ENCODE measurements at regions not wholly inside any gene's neighbourhood (a gene's known extent, or its start where the extent isn't known, plus 50 kb on each side); places are given as distances from the start of the nearest gene placed in this dataset.

DNA sequence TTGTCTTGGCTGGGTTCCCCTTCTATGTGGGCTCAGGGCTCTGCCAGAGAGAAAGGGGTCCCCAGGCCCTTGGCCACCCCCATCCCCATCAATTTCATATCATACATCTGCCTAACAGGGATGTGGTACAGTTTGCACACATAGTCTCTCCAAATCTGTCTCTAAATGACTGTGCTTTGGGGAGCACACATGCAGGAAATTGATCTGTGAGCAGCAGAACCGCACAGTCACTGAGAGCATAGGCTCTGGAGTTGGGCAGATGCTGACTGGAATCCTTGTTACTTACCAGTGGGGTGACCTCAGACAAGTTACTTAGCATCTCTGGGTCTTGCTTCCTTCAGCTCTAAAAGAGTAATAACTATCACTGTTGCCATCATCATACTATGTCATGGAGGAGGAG lies 273.9 kb downstream of the ABHD5 start:
- no peaks in the 10 kb centered on the region for H4K20me1 ChIP-seq (ENCODE audit: insufficient read depth)
- no peaks in the 10 kb centered on the region for H3K9me2 ChIP-seq (ENCODE audit: insufficient read depth, low read length)
- peaks cover 5% of the 10 kb centered on the region for H3F3A ChIP-seq (ENCODE audit: insufficient read depth, low read length, poor library complexity, severe bottlenecking)
- no peak overlapping the region for H3K9ac ChIP-seq (ENCODE audit: low read length)
- no peaks in the 10 kb centered on the region for H3K27me3 ChIP-seq (ENCODE audit: insufficient read depth, low read depth, low read length)
- H3K36me3 ChIP-seq (ENCODE audit: insufficient read depth, low read length), result no peaks in the 10 kb centered on the region
- H2AFZ ChIP-seq (ENCODE audit: low read depth, low read length), result no peak overlapping the region
- TF ChIP-seq EP300 (conservative IDR thresholded peaks at IDR 0.05; ENCODE audit: poor library complexity, severe bottlenecking) (no peak), SMC3 (conservative IDR thresholded peaks at IDR 0.05; ENCODE audit: poor library complexity) (no peak), TAF1 (IDR thresholded peaks at IDR 0.05; ENCODE audit: low read depth) (no peak), RAD21 (conservative IDR thresholded peaks at IDR 0.05) (no peak), MXI1 (conservative IDR thresholded peaks at IDR 0.05; ENCODE audit: poor library complexity, severe bottlenecking) (no peak), POLR2AphosphoS5 (IDR thresholded peaks at IDR 0.05) (no peak), EZH2 (IDR thresholded peaks at IDR 0.05; ENCODE audit: borderline replicate concordance, insufficient read depth, low read length, poor library complexity, severe bottlenecking) (no peak)
- TF ChIP-seq, protein P1, sequence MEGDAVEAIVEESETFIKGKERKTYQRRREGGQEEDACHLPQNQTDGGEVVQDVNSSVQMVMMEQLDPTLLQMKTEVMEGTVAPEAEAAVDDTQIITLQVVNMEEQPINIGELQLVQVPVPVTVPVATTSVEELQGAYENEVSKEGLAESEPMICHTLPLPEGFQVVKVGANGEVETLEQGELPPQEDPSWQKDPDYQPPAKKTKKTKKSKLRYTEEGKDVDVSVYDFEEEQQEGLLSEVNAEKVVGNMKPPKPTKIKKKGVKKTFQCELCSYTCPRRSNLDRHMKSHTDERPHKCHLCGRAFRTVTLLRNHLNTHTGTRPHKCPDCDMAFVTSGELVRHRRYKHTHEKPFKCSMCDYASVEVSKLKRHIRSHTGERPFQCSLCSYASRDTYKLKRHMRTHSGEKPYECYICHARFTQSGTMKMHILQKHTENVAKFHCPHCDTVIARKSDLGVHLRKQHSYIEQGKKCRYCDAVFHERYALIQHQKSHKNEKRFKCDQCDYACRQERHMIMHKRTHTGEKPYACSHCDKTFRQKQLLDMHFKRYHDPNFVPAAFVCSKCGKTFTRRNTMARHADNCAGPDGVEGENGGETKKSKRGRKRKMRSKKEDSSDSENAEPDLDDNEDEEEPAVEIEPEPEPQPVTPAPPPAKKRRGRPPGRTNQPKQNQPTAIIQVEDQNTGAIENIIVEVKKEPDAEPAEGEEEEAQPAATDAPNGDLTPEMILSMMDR (IDR thresholded peaks at IDR 0.05; ENCODE audit: poor library complexity, severe bottlenecking), result no peak
- TF ChIP-seq, protein P2, sequence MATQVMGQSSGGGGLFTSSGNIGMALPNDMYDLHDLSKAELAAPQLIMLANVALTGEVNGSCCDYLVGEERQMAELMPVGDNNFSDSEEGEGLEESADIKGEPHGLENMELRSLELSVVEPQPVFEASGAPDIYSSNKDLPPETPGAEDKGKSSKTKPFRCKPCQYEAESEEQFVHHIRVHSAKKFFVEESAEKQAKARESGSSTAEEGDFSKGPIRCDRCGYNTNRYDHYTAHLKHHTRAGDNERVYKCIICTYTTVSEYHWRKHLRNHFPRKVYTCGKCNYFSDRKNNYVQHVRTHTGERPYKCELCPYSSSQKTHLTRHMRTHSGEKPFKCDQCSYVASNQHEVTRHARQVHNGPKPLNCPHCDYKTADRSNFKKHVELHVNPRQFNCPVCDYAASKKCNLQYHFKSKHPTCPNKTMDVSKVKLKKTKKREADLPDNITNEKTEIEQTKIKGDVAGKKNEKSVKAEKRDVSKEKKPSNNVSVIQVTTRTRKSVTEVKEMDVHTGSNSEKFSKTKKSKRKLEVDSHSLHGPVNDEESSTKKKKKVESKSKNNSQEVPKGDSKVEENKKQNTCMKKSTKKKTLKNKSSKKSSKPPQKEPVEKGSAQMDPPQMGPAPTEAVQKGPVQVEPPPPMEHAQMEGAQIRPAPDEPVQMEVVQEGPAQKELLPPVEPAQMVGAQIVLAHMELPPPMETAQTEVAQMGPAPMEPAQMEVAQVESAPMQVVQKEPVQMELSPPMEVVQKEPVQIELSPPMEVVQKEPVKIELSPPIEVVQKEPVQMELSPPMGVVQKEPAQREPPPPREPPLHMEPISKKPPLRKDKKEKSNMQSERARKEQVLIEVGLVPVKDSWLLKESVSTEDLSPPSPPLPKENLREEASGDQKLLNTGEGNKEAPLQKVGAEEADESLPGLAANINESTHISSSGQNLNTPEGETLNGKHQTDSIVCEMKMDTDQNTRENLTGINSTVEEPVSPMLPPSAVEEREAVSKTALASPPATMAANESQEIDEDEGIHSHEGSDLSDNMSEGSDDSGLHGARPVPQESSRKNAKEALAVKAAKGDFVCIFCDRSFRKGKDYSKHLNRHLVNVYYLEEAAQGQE (IDR thresholded peaks at IDR 0.05; ENCODE audit: borderline replicate concordance), result no peak
- no peak overlapping the region for H3K4me2 ChIP-seq (ENCODE audit: low read length)
- no peak overlapping the region for H3K4me3 ChIP-seq (ENCODE audit: low read length)
- H3K9me3 ChIP-seq (ENCODE audit: low read length), result no peaks in the 10 kb centered on the region
- no peaks in the 10 kb centered on the region for H3K79me2 ChIP-seq (replicated peaks; ENCODE audit: insufficient read depth, low read length)
- no peak overlapping the region for H3K27ac ChIP-seq (ENCODE audit: low read length)

DNA sequence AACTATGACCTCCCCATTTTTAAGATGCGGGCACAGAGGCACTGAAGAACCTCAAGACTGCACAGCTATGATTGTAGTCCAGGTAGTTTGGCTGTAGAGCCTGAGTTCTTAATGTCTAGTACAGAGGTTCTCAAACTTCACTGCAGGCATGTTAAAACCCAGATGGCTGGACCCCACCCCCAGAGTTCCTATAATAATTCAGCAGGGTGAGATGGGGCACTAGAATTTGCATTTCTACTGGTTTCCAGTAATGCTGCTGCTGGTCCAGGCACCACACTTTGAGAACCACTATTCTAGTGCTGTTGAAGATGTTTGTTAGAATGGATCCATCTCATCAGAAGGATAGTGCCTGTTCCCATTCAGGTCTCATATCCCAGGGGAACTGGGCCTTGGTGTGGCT lies 274.9 kb downstream of the ABHD5 start:
- Histone ChIP-seq H3K9ac (ENCODE audit: low read length) (no peak overlapping the region), H2AFZ (ENCODE audit: low read depth, low read length) (no peak overlapping the region), H3F3A (ENCODE audit: insufficient read depth, low read length, poor library complexity, severe bottlenecking) (peaks cover 5% of the 10 kb centered on the region), H3K9me2 (ENCODE audit: insufficient read depth, low read length) (no peaks in the 10 kb centered on the region), H3K27ac (ENCODE audit: low read length) (peak overlapping the region; percentile 82), H3K4me2 (ENCODE audit: low read length) (no peak overlapping the region), H3K79me2 (replicated peaks; ENCODE audit: insufficient read depth, low read length) (no peaks in the 10 kb centered on the region), H3K27me3 (ENCODE audit: insufficient read depth, low read depth, low read length) (no peaks in the 10 kb centered on the region), H3K36me3 (ENCODE audit: insufficient read depth, low read length) (no peaks in the 10 kb centered on the region), H3K9me3 (ENCODE audit: low read length) (no peaks in the 10 kb centered on the region), H4K20me1 (ENCODE audit: insufficient read depth) (no peaks in the 10 kb centered on the region), H3K4me3 (ENCODE audit: low read length) (peak overlapping the region; percentile 48)
- no peak for TF ChIP-seq MXI1 (conservative IDR thresholded peaks at IDR 0.05; ENCODE audit: poor library complexity, severe bottlenecking)
- no peak for TF ChIP-seq EP300 (conservative IDR thresholded peaks at IDR 0.05; ENCODE audit: poor library complexity, severe bottlenecking)
- no peak for TF ChIP-seq EZH2 (IDR thresholded peaks at IDR 0.05; ENCODE audit: borderline replicate concordance, insufficient read depth, low read length, poor library complexity, severe bottlenecking)
- TF ChIP-seq, protein P2 (IDR thresholded peaks at IDR 0.05; ENCODE audit: borderline replicate concordance), result no peak
- TF ChIP-seq TAF1 (IDR thresholded peaks at IDR 0.05; ENCODE audit: low read depth), result no peak
- no peak for TF ChIP-seq RAD21 (conservative IDR thresholded peaks at IDR 0.05)
- TF ChIP-seq, protein P1 (IDR thresholded peaks at IDR 0.05; ENCODE audit: poor library complexity, severe bottlenecking), result no peak
- no peak for TF ChIP-seq SMC3 (conservative IDR thresholded peaks at IDR 0.05; ENCODE audit: poor library complexity)
- no peak for TF ChIP-seq POLR2AphosphoS5 (IDR thresholded peaks at IDR 0.05)

Data from neural cell (in vitro differentiated cells).